LNCAP (cell line): ENCODE measurements at regions not wholly inside any gene's neighbourhood (a gene's known extent, or its start where the extent isn't known, plus 50 kb on each side); places are given as distances from the start of the nearest gene placed in this dataset.

ENCODE experiments used
- CTCF ChIP-seq: fragments of 450-650 bp; IDR thresholded peaks from 2 replicates; pipeline ENCODE4 v1.5.1; 2017; ENCODE audit warnings: mild to moderate bottlenecking

GRCh38 chrX:74104356-74105015 is 199.5 kb upstream of the ZCCHC13 start:
- TF ChIP-seq CTCF: no peak

GRCh38 chrX:74090049-74090448 is 213.9 kb upstream of the ZCCHC13 start:
- TF ChIP-seq CTCF: no peak

- TF ChIP-seq CTCF: no peak
Measured at GRCh38 chrX:74085642-74086236, 218.2 kb upstream of the ZCCHC13 start.

GRCh38 chrX:74080165-74080564 is 223.8 kb upstream of the ZCCHC13 start:
- TF ChIP-seq CTCF: no peak

- TF ChIP-seq CTCF: no peak
Measured at GRCh38 chrX:74065831-74066390, 213.4 kb upstream of the XIST start.

GRCh38 chrX:74063426-74064155 is 211.1 kb upstream of the XIST start:
- no peak for TF ChIP-seq CTCF

- TF ChIP-seq CTCF: no peak
Measured at GRCh38 chrX:74061879-74062278, 209.4 kb upstream of the XIST start.
